ENCODE measurements at regions not wholly inside any gene's neighbourhood (a gene's known extent, or its start where the extent isn't known, plus 50 kb on each side); places are given as distances from the start of the nearest gene placed in this dataset.
"Not testable (repeated sequence)": the region's sequence is repeated elsewhere in the genome, so short reads cannot be mapped to it uniquely, and the experiment has no call there.

DNA sequence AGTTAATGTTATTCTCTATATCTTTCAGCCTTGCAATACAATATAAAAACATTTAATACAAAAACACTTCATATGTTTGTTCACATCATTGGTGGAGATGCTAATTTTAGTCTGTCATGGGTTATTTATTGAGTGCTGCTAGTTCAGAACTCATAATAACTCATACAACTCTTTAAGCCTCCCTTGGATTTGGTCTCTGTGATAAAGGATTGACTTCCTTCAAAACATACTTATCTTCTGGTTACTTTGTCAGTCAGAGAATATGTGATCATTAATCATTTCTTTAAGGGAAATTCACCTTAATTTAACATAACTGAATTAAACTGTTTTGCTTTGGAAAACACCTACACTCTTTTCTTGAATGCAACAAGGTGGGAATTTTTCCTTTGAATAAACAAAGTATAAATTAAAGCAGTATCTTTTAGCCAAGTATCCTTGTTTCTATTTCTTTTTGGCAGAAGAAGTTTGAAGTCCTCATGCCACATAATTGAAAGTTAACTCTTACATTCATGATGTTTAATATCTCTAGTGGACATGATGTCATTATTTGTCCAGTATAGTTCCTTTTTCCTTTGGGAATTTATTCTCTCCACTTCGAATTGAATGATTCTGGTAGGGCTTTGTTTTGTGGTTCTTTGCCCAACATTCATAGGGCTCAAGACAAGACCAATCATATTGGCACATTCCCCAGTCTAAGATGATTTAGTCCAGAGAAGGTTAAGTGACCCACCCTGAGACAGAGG is 133.2 kb upstream of the CENPW start:
- DNase-seq = no peak

GRCh38 chr6:126210398-126211075 is 129.4 kb upstream of the CENPW start:
- DNase-seq = no peak

DNA sequence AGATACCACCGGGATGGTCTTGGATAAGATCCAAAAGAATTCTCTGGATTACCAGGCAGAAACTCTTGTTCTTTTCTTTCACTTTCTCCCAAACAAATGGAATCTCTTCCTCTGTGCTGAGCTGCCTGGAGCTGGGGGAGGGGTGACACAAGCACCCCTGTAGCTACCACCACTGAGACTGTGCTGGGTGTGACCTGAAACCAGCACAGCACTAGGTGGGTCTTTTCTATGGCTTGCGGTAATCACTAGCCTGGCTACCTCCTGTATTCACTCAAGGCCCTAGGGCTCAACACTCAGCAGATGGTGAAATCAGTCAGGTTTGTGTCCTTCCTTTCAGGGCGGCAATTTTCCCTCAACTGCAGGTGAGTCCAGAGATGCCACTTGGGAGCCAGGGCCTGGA is 122.4 kb upstream of the CENPW start:
- DNase-seq = no peak

- DNase-seq = not testable (repeated sequence)
These were observed 119.0 kb upstream of the CENPW start for GRCh38 chr6:126220901-126221300.

- no peak for DNase-seq
These were observed 111.8 kb upstream of the CENPW start for GRCh38 chr6:126227833-126228702.

DNA sequence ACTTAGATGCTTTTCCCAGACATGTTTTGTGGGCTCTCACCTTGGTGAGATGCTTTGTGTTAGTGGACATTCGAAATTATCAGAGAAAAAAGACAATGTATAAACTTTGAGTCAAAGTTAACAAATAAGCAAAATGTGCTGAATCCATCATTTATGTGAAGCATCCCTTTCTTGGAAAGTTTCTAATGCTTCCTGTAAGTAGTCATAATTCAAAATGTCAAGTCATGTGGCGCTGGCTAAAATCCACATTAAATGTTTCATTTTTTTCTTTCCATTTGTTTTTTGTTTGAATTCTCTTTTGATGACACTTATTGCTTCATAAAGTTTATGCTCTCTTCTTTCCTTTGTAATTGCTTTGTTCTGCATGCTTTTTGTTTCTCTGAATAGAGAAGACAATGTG is 107.2 kb upstream of the CENPW start:
- no peak for DNase-seq

- no peak for DNase-seq
These were observed 106.7 kb upstream of the CENPW start for GRCh38 chr6:126233192-126233591.

DNA sequence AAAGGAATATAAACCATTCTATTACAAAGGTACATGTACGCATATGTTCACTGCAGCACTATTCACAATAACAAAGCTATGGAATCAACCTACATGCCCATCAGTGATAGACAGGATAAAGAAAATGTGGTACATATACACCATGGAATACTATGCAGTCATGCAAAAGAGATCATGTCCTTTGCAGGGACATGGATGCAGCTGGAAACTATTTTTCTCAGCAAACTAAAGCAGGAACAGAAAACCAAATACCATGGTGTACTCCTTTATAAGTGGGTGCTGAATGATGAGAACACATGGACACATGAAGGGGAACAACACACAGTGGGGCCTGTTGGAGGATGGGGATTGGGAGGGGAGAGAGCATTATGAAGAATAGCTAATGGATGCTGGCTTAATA is 104.6 kb upstream of the CENPW start:
- no peak for DNase-seq

GRCh38 chr6:126245077-126245476 is 94.8 kb upstream of the CENPW start:
- no peak for DNase-seq

- no peak for DNase-seq
These were observed 87.8 kb upstream of the CENPW start for GRCh38 chr6:126252154-126252553.

- DNase-seq = no peak
These were observed 86.5 kb upstream of the CENPW start for GRCh38 chr6:126253431-126253830.

- no peak for DNase-seq
These were observed 81.8 kb upstream of the CENPW start for GRCh38 chr6:126258150-126258549.

GRCh38 chr6:126261792-126262421 is 78.0 kb upstream of the CENPW start:
- DNase-seq = no peak

DNA sequence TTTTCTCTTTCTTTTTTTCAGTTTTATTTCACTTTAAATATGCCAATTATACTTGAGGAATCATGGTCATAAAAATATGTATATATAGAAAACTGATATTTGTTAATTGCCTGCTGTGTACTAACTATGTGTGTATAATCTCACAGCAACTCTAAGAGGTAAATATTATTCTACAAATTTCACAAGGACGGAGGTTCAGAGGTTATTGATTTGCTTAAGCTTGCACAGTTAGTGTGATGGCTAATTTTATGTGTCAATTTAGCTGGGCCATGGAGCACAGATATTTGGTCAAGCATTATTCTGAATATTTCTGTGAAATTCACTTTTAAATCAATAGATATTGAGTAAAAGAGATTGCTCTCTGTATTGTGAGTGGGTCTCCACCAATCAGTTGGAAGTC is 75.7 kb upstream of the CENPW start:
- DNase-seq = no peak

DNA sequence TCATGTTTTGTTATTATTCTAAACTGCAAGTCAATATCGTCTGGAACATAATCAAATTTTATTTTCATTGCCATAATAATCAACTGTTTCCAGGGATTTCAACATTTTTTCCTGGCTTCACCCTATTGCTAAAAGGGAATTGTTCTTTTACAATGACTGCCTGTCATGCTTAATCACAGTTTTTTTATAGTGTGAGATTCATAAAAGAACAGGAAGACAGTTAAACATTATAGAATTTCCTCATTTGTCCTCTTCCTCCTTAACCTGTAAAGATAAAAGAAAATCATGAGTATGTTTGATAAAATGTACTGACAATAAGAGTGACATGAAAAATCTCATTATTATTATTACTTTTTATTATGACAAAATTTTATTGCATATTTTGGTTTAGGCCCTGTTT is 73.3 kb upstream of the CENPW start:
- no peak for DNase-seq

DNA sequence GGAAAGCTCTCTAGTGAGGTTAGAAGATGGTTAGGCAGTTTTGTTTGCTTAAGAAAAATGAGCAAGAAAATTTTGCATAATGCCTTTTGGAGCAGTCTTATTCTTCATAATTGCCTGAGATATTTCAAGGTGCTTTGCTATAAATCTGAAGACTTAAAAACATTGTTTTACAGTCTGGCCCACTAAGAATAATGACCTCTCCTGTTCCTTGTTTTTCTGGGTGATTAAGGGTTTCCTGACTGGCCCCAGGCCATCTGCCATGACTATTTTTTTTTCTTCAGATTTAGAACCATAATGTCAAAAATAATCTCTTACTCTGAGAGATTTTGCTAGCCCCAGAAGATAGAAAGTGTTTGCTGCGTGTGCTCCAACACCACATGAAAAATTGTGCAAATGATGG is 72.3 kb upstream of the CENPW start:
- no peak for DNase-seq

GRCh38 chr6:126268092-126268491 is 71.8 kb upstream of the CENPW start:
- no peak for DNase-seq

- DNase-seq = no peak
These were observed 59.6 kb upstream of the CENPW start for GRCh38 chr6:126280287-126280686.

GRCh38 chr6:126285871-126286365 is 54.0 kb upstream of the CENPW start:
- DNase-seq = no peak

All from T-helper 2 cell (primary cell).